Lower leg skin (tissue), 3 donors: ENCODE measurements at regions not wholly inside any gene's neighbourhood (a gene's known extent, or its start where the extent isn't known, plus 50 kb on each side); places are given as distances from the start of the nearest gene placed in this dataset.

ENCODE experiments used
- CTCF ChIP-seq, 3 donors: fragments of 450-650 bp; IDR thresholded peaks; one replicate each; pipeline ENCODE4 v1.5.1; 2016; ENCODE audit warnings: antibody characterized with exemption in 3 of 3, mild to moderate bottlenecking in 3 of 3, moderate library complexity in 2 of 3
- POLR2A ChIP-seq, 2 donors: fragments of 450-650 bp; IDR thresholded peaks; one replicate each; pipeline ENCODE4 v1.6.1; 2016 to 2017; ENCODE audit warnings: antibody characterized with exemption in 2 of 2, mild to moderate bottlenecking in 1 of 2, moderate library complexity in 1 of 2

GRCh38 chr4:17134565-17134964 lies 236.1 kb upstream of the LDB2 start:
- TF ChIP-seq CTCF (IDR thresholded peaks at IDR 0.05), result no peak
- no peak for TF ChIP-seq POLR2A (IDR thresholded peaks at IDR 0.05)
